ENCODE measurements at regions not wholly inside any gene's neighbourhood (a gene's known extent, or its start where the extent isn't known, plus 50 kb on each side); places are given as distances from the start of the nearest gene placed in this dataset.

GRCh38 chr6:44701637-44702101 lies 314.2 kb downstream of the CDC5L start:
- TF ChIP-seq POLR2A (IDR thresholded peaks at IDR 0.05) (no peak), EP300 (IDR thresholded peaks at IDR 0.05) (no peak)
